Fibroblast of skin of left quadriceps (primary cell): ENCODE measurements at regions not wholly inside any gene's neighbourhood (a gene's known extent, or its start where the extent isn't known, plus 50 kb on each side); places are given as distances from the start of the nearest gene placed in this dataset.
"Not testable (repeated sequence)": the region's sequence is repeated elsewhere in the genome, so short reads cannot be mapped to it uniquely, and the experiment has no call there.

Experiments
- DNase-seq, 2 experiments: peaks; one replicate each; pipeline ENCODE4 v3.0.0-alpha.2; 2013; ENCODE audit warnings: low read depth in 2 of 2

GRCh38 chr7:39825401-39825980, 124.6 kb upstream of the CDK13 start:
- DNase-seq: no peak

DNA sequence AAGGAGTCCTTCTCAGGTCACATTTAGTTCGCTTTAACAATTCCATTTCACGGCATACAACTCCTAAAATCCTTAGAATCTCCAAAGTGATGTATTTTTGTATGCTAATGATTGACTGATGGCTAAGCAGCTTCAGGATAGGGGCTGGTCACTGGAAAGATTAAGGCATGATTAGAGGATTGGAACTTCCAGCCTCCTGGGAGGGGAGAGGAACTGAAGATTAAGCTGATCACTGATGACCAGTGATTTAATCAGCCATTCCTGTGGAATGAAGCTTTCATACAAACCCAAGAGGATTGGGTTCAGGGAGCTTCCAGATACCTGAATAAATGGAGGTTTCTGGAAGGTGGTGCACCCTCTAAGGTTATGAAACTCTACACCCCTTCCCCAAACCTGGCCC, 123.9 kb upstream of the CDK13 start:
- no peak for DNase-seq

DNA sequence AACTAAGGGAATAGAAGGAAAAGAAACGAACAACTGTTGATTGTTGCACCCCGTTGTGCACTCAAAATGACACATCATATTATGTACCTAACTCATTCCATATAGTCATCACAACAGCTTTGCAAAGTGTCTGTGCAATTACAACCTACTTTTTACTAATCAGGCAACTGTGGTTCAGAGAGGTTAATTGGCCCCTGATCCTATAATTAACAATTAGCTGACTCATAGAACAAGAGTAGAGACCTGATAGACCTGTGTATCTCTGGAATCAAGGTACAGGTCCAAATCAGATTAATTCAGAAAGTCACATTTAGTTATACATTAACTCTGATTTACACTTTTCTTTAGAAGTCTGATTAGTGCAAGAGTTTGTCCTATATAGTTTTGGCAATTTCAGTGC, 122.5 kb upstream of the CDK13 start:
- DNase-seq: no peak

- DNase-seq: no peak
Measured at GRCh38 chr7:39829028-39829427, 121.0 kb upstream of the CDK13 start.

GRCh38 chr7:39832519-39833085, 117.5 kb upstream of the CDK13 start:
- no peak for DNase-seq

GRCh38 chr7:39833180-39833799, 116.8 kb upstream of the CDK13 start:
- peak in 1 of 2 experiments; percentile 7 for DNase-seq

DNA sequence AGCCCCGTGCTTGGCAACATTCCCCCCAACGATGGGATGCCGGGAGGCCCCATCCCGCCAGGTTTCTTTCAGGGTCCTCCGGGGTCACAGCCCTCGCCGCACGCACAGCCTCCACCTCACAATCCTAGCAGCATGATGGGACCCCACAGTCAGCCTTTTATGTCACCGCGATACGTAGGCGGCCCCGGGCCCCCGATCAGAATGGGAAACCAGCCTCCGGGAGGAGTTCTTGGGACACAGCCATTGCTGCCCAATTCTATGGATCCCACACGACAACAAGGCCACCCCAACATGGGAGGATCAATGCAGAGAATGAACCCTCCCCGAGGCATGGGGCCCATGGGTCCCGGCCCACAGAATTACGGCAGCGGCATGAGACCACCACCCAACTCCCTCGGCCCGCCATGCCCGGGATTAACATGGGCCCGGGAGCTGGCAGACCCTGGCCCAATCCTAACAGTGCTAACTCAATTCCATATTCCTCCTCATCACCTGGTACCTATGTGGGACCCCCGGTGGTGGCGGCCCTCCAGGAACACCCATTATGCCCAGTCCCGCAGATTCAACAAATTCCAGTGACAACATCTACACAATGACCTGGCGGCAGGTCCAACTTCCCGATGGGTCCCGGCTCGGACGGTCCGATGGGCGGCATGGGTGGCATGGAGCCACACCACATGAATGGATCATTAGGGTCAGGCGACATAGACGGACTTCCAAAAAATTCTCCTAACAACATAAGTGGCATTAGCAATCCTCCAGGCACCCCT, 116.0 kb upstream of the CDK13 start:
- DNase-seq: not testable (repeated sequence)

DNA sequence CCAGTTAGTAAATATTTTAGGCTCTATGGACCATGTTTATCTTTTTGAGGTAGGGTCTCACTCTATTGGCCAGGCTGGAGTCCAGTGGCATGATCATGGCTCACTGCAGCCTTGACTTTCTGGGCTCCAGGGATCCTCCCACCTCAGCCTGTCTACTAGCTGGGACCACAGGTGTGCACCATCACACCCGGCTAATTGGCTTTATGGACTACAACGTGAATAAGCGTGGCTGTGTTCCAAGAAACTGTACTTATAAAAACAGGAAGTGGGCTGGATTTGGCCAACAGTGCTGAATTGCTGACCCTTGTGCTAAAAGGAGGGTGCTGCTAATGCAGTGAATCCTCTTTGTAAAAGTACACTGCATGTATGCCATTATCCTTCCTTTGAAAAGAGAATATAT, 111.7 kb upstream of the CDK13 start:
- DNase-seq: no peak

GRCh38 chr7:39845006-39845405, 105.0 kb upstream of the CDK13 start:
- DNase-seq: peak; percentile 54 to 62

- DNase-seq: no peak
Measured at GRCh38 chr7:39847227-39847626, 102.8 kb upstream of the CDK13 start.

DNA sequence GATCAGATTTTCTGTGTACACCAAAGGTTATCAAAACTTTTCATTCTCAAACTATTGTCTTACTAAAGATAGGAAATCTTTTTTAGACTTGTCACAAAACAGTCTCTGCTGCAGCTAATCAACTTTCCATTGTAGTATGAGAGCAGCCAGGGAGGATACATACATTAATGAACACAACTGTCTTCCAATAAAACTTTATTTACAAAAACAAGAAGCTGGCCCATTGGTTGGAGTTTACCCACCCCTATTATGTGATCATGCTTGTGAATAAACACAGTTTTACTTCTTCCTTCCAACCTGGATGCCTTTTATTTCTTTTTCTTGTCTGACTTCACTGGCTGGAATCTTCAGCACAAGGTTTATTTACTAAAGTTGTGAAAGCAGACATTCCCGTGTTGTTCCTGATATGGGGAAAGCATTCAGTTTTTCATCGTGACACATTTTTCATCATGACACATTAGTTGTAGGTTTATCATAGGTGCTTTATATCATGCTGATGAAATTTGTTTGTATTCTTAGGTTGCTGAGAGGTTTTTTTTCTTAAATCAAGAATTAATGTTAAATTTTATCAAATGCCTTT, 98.5 kb upstream of the CDK13 start:
- DNase-seq: no peak

DNA sequence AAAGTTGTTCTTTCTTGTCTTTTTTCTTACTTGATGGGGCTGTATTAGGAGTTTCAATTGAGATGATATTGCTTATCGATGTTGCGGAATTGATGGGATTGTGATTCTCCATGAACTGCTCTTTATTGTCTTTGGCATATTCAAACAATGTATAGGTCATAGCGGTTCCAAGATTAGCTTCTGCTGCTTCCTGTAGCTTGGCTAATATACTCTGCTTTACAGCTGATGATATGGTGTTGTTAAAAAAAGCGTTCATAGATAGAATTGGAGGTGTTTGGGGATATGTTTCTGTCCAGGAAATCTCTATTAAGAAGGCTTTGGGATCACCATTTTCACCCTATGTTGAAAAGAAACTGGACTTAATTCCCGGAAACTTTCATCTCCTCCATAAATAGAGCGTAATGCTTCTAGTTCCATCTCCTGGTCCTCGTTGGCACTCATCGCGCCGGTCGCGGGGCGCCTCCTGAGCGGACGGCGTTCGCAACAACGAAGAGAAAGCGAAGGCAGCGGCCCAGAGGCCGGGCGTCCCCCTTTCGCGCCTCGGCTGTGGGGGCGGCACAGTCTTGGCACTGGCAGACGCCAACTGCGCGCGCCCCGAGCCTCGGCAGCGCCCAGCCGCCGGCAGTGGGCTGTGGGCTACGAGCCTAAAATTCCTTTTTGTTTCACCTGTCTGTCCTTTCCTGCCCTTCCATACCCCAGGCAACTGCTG, 95.3 kb upstream of the CDK13 start:
- DNase-seq: not testable (repeated sequence)

DNA sequence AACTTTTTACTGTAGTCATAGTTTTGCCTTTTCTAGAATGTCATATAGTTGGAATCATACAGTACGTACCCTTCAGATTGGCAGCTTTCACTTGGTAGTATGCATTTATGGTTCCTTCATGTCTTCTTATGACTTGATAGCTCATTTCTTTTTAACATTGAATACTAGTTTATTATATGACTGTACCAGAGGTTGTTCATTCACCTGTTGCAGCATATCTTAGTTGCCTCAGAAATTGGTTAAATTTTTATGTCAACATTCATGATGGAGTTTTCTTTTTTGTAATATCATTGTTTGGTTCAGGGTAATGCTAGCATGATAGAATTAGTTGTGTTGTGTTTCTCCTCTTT, 94.8 kb upstream of the CDK13 start:
- DNase-seq: no peak

DNA sequence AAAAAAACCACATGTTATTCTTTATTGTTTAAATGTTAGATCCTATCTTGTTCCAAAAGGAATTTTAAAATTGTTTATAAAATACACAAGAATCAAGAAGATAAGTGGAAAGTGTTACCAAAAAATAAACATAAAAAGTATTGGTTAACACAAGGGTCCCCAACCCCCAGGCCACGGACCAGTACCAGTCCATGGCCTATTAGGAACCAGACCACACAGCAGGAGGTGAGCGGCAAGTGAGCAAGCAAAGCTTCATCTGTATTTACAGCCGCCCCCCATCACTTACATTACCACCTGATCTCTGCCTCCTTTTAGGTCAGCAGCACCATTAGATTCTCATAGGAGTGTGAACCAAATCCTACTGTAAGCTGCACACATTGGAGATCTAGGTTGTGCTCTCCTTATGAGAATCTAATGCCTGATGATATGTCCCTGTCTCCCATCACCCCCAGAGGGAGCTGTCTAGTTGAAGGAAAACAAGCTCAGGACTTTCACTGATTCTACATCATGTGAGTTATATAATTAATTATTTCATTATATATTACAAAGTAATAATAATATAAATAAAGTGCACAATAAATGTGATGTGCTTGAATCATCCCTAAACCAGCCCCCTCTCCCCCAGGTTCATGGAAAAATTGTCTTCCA, 86.3 kb upstream of the CDK13 start:
- DNase-seq: not testable (repeated sequence)

- not testable (repeated sequence) for DNase-seq
Measured at GRCh38 chr7:39869888-39870522, 80.1 kb upstream of the CDK13 start.

DNA sequence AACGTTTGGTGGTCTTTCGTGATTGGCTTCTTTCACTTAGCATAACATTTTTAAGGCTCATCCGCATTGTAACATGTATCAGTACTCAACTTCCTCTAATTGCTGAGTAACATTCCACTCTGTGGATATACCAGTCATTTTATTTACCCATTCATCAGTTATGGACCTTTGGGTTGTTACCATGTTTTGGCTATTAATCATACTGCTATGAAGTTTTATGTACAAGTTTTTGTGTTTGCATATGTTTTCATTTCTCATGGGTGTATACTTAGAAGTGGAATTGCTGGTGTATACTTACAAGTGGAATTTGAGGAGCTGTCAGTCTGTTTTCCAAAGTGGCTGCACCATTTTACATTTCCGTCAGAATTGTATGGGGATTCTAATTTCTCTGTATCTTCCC, 78.4 kb upstream of the CDK13 start:
- DNase-seq: not testable (repeated sequence)

GRCh38 chr7:39880556-39880955, 69.5 kb upstream of the CDK13 start:
- no peak for DNase-seq

DNA sequence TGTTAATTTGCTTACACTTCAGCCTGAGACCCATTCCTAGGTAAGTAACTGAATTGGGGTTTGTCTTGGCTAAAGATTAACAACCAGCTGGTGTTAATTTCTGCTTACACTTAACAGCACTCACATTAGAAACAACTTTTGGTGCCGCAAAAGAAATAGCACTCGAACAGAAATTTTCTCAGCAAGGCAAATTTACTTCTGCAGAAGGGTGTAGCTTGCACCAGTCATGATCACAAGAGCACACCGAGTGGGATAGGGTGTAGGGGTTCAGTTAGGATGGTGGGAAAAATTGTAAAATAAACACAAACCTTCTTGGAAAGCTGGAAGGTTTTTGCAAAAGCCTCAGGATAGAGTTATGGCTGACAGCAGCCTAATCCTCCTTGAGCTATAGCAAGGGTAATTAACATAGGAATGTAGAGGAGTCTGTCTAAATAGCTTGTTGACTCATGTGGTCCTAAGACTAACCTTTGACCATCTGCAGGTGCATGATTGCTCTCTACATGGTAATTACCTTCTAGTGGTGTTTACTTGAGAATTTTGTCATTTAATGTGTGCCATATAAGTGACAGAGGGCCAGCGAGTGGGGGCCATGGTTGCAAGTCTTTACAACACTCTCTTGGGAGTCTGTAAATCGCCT, 67.8 kb upstream of the CDK13 start:
- DNase-seq: no peak

DNA sequence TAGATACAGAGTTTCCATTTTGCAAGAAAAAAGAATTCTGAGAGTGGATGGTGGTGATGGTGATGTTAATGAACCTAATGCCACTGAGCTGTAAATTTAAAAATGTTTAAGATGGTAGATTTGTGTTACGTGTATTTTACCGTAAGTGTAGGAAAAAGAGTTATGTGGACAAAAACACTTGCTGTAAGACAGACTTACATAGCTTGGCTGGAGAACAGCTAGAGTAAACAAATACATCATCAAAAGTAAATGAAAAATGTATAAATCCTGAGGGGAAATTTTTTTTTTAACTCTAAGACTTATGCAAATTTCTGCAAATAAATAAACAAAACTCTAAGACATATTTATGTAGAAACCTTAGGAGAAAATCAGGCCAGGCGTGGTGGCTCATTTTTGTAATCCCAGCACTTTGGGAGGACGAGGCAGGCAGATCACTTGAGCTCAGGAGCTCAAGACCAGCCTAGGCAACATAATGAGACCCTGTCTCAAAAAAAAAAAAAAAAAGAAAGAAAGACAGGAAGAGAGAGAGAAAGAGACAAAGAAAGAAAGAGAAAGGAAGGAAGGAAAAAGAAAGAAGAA, 66.2 kb upstream of the CDK13 start:
- DNase-seq: no peak
